ENCODE measurements at regions not wholly inside any gene's neighbourhood (a gene's known extent, or its start where the extent isn't known, plus 50 kb on each side); places are given as distances from the start of the nearest gene placed in this dataset.

- DNase-seq: no peak
Measured at GRCh38 chr13:106911020-106911419, 343.1 kb upstream of the ARGLU1 start.

GRCh38 chr13:106906426-106906996 is 338.6 kb upstream of the ARGLU1 start:
- DNase-seq: no peak

- no peak for DNase-seq
Measured at GRCh38 chr13:106905380-106906162, 337.6 kb upstream of the ARGLU1 start.

GRCh38 chr13:106899442-106899841 is 331.5 kb upstream of the ARGLU1 start:
- DNase-seq: peak; percentile 31 to 60

GRCh38 chr13:106898231-106898630 is 330.3 kb upstream of the ARGLU1 start:
- DNase-seq: no peak

- DNase-seq: no peak
Measured at GRCh38 chr13:106888148-106888547, 320.2 kb upstream of the ARGLU1 start.

GRCh38 chr13:106887686-106888085 is 319.7 kb upstream of the ARGLU1 start:
- no peak for DNase-seq

GRCh38 chr13:106883976-106884375 is 316.0 kb upstream of the ARGLU1 start:
- DNase-seq: no peak

- DNase-seq: no peak
Measured at GRCh38 chr13:106882246-106882645, 314.3 kb upstream of the ARGLU1 start.

- DNase-seq: no peak
Measured at GRCh38 chr13:106879806-106880205, 311.9 kb upstream of the ARGLU1 start.

GRCh38 chr13:106874323-106874722 is 306.4 kb upstream of the ARGLU1 start:
- no peak for DNase-seq

GRCh38 chr13:106873810-106874209 is 305.9 kb upstream of the ARGLU1 start:
- no peak for DNase-seq

GRCh38 chr13:106867249-106867648 is 299.3 kb upstream of the ARGLU1 start:
- DNase-seq: peak in 1 of 2 experiments; percentile 7

GRCh38 chr13:106865716-106866440 is 297.9 kb upstream of the ARGLU1 start:
- no peak for DNase-seq

GRCh38 chr13:106859533-106859904 is 291.6 kb upstream of the ARGLU1 start:
- DNase-seq: no peak

- DNase-seq: no peak
Measured at GRCh38 chr13:106858903-106859532, 291.1 kb upstream of the ARGLU1 start.

GRCh38 chr13:106852436-106852835 is 284.5 kb upstream of the ARGLU1 start:
- DNase-seq: no peak

GRCh38 chr13:106850973-106851650 is 283.2 kb upstream of the ARGLU1 start:
- DNase-seq: no peak

GRCh38 chr13:106846571-106847448 is 278.9 kb upstream of the ARGLU1 start:
- DNase-seq: no peak

- no peak for DNase-seq
Measured at GRCh38 chr13:106836186-106836802, 268.4 kb upstream of the ARGLU1 start.

- DNase-seq: no peak
Measured at GRCh38 chr13:106835477-106835876, 267.5 kb upstream of the ARGLU1 start.
